GM18498 (cell line): ENCODE measurements at regions not wholly inside any gene's neighbourhood (a gene's known extent, or its start where the extent isn't known, plus 50 kb on each side); places are given as distances from the start of the nearest gene placed in this dataset.

ENCODE experiments used
- ATAC-seq: cut with Tn5 transposase; IDR thresholded peaks from one replicate; pipeline ENCODE4 v1.9.1; 2021; ENCODE audit warnings: mild to moderate bottlenecking, moderate library complexity; ENCODE audit not compliant: unreplicated experiment

GRCh38 chr18:62629031-62629430, 86.3 kb upstream of the PHLPP1 start:
- no peak for ATAC-seq

- ATAC-seq = no peak
These were observed 84.2 kb upstream of the PHLPP1 start for GRCh38 chr18:62631173-62631572.

DNA sequence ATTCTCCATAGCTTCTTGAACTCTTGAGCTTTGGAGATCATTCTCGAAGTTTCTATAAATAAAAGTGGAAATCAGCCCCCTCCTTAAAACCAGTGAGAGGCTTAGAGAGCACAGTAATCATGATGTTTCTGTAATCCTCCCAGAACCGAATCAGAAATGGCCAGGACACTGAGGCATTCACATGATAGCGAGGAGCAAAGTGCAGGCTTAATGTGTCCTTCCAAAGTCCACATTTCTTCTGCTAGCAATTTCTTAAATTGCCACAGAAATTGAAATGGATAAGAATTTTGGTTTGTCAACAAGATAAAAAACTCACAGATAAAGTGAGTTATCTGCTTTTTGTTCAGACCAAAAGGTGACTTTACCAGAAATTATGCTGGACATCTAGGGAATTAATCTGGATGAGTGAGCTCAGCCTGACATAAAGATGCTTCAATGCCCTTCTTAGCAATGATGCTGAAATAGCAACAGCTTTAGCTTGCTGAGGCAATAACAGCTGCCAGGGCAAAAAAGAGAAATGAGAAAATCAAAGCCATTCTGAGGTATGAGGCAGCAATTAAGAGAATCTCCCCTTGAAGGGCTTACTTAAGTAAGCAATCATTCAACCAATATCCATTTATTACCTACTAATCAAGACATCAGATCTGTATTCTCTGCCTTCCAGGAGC, 82.4 kb upstream of the PHLPP1 start:
- ATAC-seq = no peak

DNA sequence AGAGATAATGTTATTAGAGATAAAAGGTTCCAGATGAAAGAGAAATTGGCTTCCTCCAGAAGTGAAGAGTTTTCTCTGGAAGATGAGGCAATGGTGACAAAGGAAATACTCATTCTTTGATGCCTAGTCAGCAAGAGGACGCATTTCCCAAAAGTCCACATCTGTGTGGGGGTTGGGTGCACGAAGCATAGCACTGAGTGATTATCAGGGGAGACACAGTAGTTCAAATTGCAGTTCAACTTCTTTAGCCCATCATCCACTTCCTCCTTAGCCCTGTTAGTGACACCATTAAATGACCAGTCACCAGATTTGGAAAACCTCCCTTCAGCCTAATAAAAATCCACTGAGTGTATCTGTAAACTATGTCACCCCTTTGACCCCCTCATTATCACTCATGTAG, 80.9 kb upstream of the PHLPP1 start:
- no peak for ATAC-seq

DNA sequence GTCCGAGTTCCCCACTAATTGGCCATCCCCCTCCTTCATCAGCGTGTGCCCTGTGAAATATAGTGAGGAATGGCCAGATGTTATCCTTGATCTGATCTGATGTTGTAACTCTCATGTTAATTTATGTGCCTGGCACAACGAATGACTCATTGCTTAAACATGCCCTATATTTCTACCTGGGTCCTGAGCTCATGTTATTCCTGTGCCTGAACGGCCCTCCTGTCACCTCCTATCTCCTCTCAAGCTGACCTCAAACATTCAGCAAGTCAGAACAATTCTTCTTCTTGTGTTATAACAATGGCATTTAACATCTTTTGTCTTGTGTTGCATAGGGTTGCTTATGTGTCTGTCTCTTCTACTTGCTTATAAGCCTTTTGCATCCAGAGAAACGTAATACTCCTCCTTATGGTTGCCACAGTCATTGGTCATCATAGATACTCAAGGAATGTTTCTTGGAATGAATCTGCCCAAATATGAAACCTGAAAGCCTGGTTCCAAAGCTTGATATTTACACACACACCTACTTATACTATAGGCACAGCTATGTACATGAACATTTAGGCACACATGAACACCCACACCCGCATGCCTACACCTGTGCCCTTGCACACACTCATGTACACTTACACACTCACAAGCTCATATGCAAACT, 80.2 kb upstream of the PHLPP1 start:
- ATAC-seq = no peak

GRCh38 chr18:62637403-62637802, 77.9 kb upstream of the PHLPP1 start:
- no peak for ATAC-seq

GRCh38 chr18:62637807-62638687, 77.3 kb upstream of the PHLPP1 start:
- peak; percentile 70 for ATAC-seq

- no peak for ATAC-seq
These were observed 72.2 kb upstream of the PHLPP1 start for GRCh38 chr18:62643181-62643580.

DNA sequence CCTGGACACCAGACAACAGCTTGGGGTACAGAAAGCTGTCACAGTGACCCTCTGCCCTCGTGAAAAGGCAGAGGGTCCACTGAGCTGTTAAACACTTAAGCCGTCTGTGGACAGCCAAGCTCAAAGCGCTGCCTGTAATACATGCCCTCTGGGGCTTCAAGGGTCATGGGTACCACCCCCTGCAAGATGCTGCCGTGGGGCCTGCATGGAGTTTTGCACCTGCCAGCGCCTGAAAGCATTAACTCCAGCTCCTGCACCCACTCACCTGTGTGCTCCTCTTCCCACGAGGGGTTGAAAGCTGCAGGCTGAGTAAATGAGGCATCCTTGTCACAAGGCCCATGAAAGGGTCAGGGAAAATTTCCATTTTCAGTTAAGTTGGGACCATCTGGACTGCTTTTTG, 70.6 kb upstream of the PHLPP1 start:
- ATAC-seq = no peak

DNA sequence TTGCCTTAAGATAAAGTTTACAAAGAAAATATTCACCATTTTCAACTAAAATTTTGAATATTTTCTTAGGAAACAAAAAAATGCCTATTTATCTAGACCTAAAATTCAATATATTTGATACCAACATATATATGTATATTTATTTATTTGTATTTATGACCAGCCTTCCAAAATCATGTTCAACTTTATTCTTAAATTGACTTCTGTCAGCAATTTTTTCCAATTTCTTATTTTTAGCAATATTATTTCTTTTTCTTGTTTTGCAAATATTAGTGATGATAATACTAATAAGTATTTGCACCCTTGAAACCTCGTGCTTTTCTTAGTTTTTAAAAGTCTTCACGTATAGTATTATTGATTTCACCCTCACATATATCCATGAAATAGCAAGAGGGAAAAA, 68.2 kb upstream of the PHLPP1 start:
- no peak for ATAC-seq

DNA sequence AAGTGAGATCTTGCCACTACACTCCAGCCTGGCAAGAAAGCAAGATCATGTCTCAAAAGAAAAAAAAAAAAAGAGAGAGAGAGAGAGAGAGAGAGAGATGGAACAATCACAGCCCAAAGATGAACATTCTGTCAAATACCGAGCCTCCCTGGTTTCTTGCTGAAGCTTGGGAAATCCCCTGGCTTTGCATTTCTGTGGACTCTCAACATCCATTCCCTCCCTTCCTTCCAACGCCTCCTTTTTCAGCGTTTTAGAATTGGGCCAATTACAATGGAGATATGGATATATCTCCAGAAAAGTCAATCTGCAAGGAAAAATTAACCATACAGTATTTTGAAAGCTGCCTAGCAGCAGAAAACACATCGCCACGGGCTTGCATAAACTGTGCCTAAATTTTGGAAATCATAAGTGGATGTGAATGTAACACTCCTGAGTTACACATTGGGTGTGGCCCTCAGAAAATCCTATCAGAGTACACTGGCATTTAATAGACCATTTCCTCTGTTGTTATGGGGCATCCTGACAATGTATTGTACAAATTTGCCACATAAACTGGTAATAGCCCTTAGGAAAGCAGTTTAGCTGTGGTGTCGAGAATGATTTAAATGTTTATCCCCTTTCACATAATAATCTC, 67.2 kb upstream of the PHLPP1 start:
- ATAC-seq = no peak

- ATAC-seq = peak; percentile 49
These were observed 63.9 kb upstream of the PHLPP1 start for GRCh38 chr18:62651276-62652056.

DNA sequence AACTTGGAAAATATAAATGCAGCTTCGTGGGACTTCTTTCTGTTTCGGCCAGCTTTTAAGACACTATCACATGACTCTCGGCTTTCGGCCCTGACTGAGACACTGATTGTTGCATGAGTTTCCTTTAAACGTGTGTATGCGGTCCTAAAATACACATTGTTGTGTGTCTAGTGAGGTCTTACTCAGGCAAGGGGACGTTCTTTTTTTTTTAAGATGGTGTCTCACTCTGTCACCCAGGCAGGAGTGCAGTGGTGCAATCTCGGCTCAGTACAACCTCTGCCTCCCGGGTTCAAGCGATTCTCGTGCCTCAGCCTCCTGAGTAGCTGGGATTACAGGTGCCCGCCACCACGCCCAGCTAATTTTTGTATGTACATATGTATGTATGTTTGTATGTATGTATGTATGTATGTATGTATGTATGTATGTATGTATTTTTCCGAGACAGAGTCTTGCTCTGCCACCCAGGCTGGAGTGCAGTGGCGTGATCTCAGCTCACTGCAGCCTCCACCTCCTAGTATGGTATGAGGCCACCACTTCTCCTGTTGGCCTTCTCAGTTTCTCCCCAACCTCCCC, 63.2 kb upstream of the PHLPP1 start:
- ATAC-seq = peak; percentile 75

- no peak for ATAC-seq
These were observed 59.7 kb upstream of the PHLPP1 start for GRCh38 chr18:62655520-62656219.

GRCh38 chr18:62658028-62658427, 57.3 kb upstream of the PHLPP1 start:
- ATAC-seq = no peak

GRCh38 chr18:62659698-62660097, 55.6 kb upstream of the PHLPP1 start:
- no peak for ATAC-seq

DNA sequence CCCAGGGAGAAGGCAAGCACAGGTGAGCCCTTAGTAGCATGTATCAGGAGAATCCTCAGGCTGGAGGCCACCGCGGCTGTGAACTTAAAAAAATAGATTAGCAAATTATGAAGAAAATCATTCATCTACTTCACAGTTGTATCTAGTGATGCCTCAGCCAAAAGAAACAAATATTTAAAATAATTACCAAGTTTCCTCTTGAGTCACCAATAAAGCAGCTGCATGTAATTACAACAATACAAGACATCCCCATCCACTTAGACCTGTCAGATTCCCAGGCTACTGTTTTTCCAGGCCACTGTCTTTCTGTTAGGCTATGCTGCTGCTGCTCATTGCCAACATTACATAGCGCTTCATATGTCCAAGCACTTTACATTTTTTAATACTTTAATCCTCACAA, 54.6 kb upstream of the PHLPP1 start:
- no peak for ATAC-seq

DNA sequence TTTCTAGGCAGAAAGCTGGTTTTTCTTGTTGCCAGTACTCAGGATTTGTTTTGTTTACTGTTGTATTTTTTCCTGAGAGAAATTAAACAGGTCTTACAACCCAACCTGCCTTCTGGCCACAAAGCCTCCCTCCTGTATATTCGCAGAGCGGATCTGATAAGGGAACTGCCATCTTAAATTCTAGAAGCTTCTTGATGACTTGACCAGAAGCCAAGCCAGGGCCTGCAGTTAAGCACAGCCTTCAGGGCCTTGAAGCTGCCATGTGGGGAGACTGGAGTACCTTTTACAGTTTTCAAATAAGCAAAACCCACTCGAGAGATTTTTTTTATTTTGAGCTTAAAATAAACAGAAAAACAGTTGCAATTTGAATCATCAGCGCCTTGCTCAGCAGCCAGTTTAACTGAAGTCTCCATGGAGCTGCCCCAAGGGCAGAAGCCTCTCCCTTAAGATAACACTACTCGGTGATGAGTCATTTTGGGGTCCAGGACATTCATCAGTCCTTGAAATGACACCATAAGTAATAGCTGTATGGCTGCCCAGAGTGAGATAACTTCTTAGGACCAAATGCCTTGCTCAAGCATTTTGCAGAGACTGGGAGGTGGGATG, 51.5 kb upstream of the PHLPP1 start:
- peak; percentile 90 for ATAC-seq

DNA sequence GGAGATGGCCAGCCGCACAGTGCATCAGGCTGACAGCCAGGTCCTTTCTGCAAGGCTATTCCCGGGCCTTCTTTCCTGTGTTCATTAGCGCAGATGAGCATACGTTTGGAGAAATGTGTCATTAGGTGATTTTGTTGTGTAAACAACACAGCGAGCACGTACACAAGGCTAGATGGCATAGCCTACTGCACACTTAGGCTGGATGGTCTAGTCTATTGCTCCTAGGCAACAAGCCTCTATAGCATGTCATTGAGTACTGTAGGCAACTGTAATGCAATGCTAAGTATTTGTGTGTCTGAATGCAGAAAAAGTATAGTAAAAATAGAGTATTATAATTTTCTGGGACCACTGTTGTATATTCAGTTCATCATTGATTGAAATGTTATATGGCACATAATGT, 50.9 kb upstream of the PHLPP1 start:
- ATAC-seq = no peak
